Ovary (tissue), 7 donors: ENCODE measurements at regions not wholly inside any gene's neighbourhood (a gene's known extent, or its start where the extent isn't known, plus 50 kb on each side); places are given as distances from the start of the nearest gene placed in this dataset.

Source experiments
- DNase-seq, 5 donors: peaks; one replicate each; pipeline ENCODE4 v3.0.0-alpha.2; 2019 to 2020
- H3K27ac ChIP-seq, 2 donors: fragments of 200-600 bp; one replicate each; pipeline versions ENCODE4 v1.5.1 to v1.8.0; 2019 to 2022
- H3K27me3 ChIP-seq: fragments of 200-600 bp; one replicate; pipeline ENCODE4 v1.8.0; 2022
- H3K36me3 ChIP-seq: fragments of 200-600 bp; sonication (generic); one replicate; pipeline ENCODE4 v1.5.1; 2019
- H3K4me1 ChIP-seq: one replicate; pipeline ENCODE4 v1.8.1; 2013; ENCODE audit warnings: mild to moderate bottlenecking, moderate library complexity; ENCODE audit not compliant: insufficient read depth
- H3K4me3 ChIP-seq: fragments of 200-600 bp; sonication (generic); one replicate; pipeline ENCODE4 v1.5.1; 2017
- H3K9me3 ChIP-seq, 2 donors: fragments of 200-600 bp in 1 of 2; sonication (generic) in 1 of 2; one replicate each; pipeline versions ENCODE4 v1.5.1 to v1.8.1; 2013 to 2019; ENCODE audit warnings: mild to moderate bottlenecking in 1 of 2, moderate library complexity in 1 of 2
- CTCF ChIP-seq, 3 donors: fragments of 450-650 bp in 2 of 3; fragments of 200-600 bp in 1 of 3; IDR thresholded peaks; one replicate each; pipeline versions ENCODE4 v1.5.1 to v1.8.0; 2016 to 2022; ENCODE audit warnings: antibody characterized with exemption in 3 of 3, mild to moderate bottlenecking in 1 of 3
- EP300 ChIP-seq: sonication (generic); formaldehyde crosslinking; IDR thresholded peaks from one replicate; pipeline ENCODE4 v1.6.1; 2017; ENCODE audit warnings: antibody characterized with exemption
- POLR2A ChIP-seq: fragments of 450-650 bp; IDR thresholded peaks from one replicate; pipeline ENCODE4 v1.6.1; 2017; ENCODE audit warnings: antibody characterized with exemption, mild to moderate bottlenecking, moderate library complexity
- WGBS, 3 donors: extraction: QIAGEN DNeasy Blood & Tissue Kit in 1 of 3; methylation state at CpG; one replicate each; pipeline versions ENCODE4 v1.1.5 to v1.1.7; 2013 to 2017; 5-methylcytosine and 5-hydroxymethylcytosine counted together
- intact Hi-C, 4 donors: fragments of 100-400 bp; cut with DNase I; formaldehyde crosslinking; loops; one replicate each; pipeline versions ENCODE4 v1.11.0 to v1.15.1; 2022 to 2023
- donor health status: DM: no; HTN: no; CAD: no; lungs with moderate emphysema.
- donor health status: DM: no; HTN: no; CAD: no.
- donor health status: Bipolar disorder and iron deficiency.
- donor health status: DM: no; HTN: no; CAD: no.
- donor health status: DM: yes; HTN: yes; CAD: no.

GRCh38 chr4:72987741-72988729 is 81.5 kb downstream of the COX18 start:
- Histone ChIP-seq H3K4me3 (no peak overlapping the region), H3K4me1 (no peaks in the 10 kb centered on the region), H3K27ac (no peak overlapping the region), H3K27me3 (no peaks in the 10 kb centered on the region), H3K9me3 (no peaks in the 10 kb centered on the region), H3K36me3 (no peaks in the 10 kb centered on the region)
- WGBS, 3 donors, result 51 to 63% (median 59%) methylated on average over 4 of the region's 4 CpGs
- intact Hi-C loops, result no loop called here
- DNase-seq, result no peak
- TF ChIP-seq EP300 (no peak), POLR2A (no peak), CTCF (IDR thresholded peaks at IDR 0.05) (no peak)

DNA sequence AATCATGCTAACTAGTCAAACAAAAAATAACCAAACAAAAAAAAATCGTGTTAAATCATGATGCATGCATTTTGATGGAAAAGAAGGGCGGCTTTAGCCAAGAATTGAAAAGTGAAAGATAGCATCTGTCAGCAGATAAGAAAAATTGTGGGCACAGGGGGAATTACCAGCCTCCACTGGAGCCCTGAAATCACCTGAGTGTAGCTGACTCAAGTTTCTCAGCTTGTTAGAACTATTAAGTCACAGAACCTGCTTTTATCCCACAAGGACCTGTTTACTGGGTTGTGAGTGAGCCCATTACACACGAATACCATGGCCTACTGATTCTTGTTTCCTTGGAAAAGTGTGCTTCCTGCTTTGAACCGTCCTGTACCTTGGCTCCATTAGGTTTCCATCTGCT is 85.2 kb downstream of the COX18 start:
- Histone ChIP-seq H3K36me3 (no peaks in the 10 kb centered on the region), H3K27me3 (no peaks in the 10 kb centered on the region), H3K27ac (no peak overlapping the region), H3K4me3 (no peak overlapping the region), H3K4me1 (no peaks in the 10 kb centered on the region), H3K9me3 (no peaks in the 10 kb centered on the region)
- DNase-seq, result no peak
- intact Hi-C loops, result no loop called here
- 66 to 75% (median 71%) methylated on average over 4 of the region's 4 CpGs for WGBS, 3 donors
- TF ChIP-seq POLR2A (no peak), EP300 (no peak), CTCF (IDR thresholded peaks at IDR 0.05) (no peak)

DNA sequence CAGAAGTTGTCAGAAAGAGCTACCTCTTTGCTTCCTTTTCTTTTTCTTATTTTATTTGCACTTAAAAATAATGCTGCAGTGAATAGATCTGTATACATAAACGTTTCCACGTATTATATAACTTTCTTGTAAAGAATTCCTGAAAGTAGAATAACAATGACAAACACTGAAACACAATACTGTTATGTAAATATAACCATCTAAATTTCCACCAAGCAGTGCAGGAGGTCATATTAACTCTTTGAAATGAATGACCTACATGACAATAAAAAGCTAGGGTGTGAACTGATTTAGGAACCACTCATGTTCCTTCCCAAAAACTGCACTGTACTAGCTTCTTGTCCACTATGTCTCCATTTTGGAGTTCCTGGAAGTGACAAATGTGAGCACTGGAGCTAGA is 85.8 kb downstream of the COX18 start:
- TF ChIP-seq EP300, result no peak
- TF ChIP-seq CTCF (IDR thresholded peaks at IDR 0.05), result no peak
- TF ChIP-seq POLR2A, result no peak
- Histone ChIP-seq H3K27me3 (no peaks in the 10 kb centered on the region), H3K27ac (no peak overlapping the region), H3K4me3 (no peak overlapping the region), H3K4me1 (no peaks in the 10 kb centered on the region), H3K9me3 (no peaks in the 10 kb centered on the region), H3K36me3 (no peaks in the 10 kb centered on the region)
- intact Hi-C loops, result no loop called here
- DNase-seq, result no peak
- WGBS, 3 donors, result 36 to 45% (median 40%) methylated on average over 2 of the region's 2 CpGs

- intact Hi-C loops, result no loop called here
- Histone ChIP-seq H3K9me3 (no peaks in the 10 kb centered on the region), H3K4me3 (no peak overlapping the region), H3K27ac (no peak overlapping the region), H3K36me3 (no peaks in the 10 kb centered on the region), H3K27me3 (no peaks in the 10 kb centered on the region), H3K4me1 (no peaks in the 10 kb centered on the region)
- no peak for DNase-seq
- 70 to 83% (median 83%) methylated on average over 5 of the region's 5 CpGs for WGBS, 3 donors
- TF ChIP-seq CTCF (IDR thresholded peaks at IDR 0.05), result no peak
- TF ChIP-seq EP300, result no peak
- no peak for TF ChIP-seq POLR2A
Observed at GRCh38 chr4:72977936-72978485, 91.5 kb downstream of the COX18 start.
